ENCODE measurements at regions not wholly inside any gene's neighbourhood (a gene's known extent, or its start where the extent isn't known, plus 50 kb on each side); places are given as distances from the start of the nearest gene placed in this dataset.

DNA sequence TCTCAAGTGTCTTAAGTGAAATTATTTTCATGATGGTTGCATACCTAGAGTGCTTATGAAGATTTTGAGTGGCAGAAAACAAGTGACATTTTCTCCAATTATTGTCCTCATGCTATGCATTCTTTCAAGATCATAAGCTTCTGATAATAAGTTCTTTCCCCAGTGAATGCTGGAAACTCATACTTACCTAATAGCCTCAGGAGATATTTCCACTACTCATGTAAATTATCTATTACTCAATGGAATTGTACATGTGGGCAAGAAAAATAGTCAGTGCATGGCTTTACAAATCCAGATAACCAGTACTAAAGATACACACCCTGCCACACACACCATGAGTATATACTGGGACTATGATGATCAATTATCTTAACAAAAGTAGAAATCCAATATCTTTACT lies 1219.4 kb upstream of the C9orf72 start:
- no peak for DNase-seq
- TF ChIP-seq, protein P1, sequence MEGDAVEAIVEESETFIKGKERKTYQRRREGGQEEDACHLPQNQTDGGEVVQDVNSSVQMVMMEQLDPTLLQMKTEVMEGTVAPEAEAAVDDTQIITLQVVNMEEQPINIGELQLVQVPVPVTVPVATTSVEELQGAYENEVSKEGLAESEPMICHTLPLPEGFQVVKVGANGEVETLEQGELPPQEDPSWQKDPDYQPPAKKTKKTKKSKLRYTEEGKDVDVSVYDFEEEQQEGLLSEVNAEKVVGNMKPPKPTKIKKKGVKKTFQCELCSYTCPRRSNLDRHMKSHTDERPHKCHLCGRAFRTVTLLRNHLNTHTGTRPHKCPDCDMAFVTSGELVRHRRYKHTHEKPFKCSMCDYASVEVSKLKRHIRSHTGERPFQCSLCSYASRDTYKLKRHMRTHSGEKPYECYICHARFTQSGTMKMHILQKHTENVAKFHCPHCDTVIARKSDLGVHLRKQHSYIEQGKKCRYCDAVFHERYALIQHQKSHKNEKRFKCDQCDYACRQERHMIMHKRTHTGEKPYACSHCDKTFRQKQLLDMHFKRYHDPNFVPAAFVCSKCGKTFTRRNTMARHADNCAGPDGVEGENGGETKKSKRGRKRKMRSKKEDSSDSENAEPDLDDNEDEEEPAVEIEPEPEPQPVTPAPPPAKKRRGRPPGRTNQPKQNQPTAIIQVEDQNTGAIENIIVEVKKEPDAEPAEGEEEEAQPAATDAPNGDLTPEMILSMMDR (IDR thresholded peaks at IDR 0.05) = no peak
- TF ChIP-seq POLR2A (IDR thresholded peaks at IDR 0.05) = no peak
- Histone ChIP-seq H3K27ac (no peak overlapping the region), H3K4me1 (no peaks in the 10 kb centered on the region), H3K27me3 (no peaks in the 10 kb centered on the region), H3K4me3 (replicated peaks in 1 of 3) (no peak overlapping the region), H3K9me3 (no peaks in the 10 kb centered on the region), H3K36me3 (no peaks in the 10 kb centered on the region)
- intact Hi-C loops (cut with DNase I) = no loop called here

DNA sequence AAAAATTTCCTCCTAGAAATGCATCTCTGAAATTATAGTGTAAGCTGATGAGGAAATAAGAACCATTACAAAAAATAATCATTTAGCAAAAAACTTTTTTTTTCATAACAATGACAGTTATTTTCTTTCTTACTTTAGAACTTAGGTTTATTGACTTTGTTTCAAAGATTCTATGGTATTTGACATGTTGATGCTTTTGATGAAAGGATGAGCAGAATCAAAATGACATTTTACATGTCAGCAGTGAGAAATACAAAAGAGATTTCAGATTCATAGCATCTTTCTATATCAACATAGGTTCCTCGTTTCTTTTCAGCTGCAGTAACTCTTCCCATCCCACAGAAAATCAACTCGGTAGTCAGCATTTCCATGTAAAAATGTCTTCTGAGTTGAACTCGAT lies 1226.6 kb upstream of the C9orf72 start:
- intact Hi-C loops (cut with DNase I) = no loop called here
- Histone ChIP-seq H3K27ac (no peak overlapping the region), H3K27me3 (no peaks in the 10 kb centered on the region), H3K9me3 (no peaks in the 10 kb centered on the region), H3K4me3 (replicated peaks in 1 of 3) (no peak overlapping the region), H3K4me1 (no peaks in the 10 kb centered on the region), H3K36me3 (no peaks in the 10 kb centered on the region)
- DNase-seq = no peak
- TF ChIP-seq, protein P1 (IDR thresholded peaks at IDR 0.05) = no peak
- WGBS, 2 donors = 73 to 81% methylated on average over 3 of the region's 3 CpGs

DNA sequence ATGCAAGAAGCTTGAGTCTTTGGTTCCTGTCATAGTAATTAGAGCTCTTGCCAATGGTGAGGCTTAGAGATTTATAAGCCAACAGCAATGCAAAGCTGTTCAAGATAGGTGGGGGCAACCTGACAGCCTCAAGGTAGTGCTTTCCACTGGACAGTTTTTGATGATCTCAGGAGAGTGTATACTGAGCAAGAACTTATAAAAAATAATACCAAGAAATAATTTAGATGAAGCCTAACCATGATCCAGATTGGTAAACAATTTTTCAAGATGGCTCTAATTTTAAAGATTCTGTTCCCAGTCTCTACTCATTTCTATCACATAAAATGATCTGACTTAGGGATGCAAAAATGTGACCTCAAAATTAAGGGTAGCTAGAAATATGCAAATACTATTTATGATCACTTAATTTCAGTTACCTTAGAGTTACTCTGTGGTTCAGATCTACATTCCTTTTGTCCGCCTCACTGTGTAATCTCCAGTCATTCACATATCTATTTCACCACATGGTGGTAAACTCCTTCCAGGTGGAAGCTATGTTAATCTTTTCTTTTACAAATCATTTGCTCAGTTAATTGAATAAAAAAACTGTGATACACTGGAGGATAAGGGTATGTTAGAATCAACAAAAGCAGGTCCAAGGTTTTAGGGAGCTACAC lies 1228.0 kb upstream of the C9orf72 start:
- Histone ChIP-seq H3K4me3 (replicated peaks in 1 of 3) (no peak overlapping the region), H3K27ac (no peak overlapping the region), H3K36me3 (no peaks in the 10 kb centered on the region), H3K27me3 (no peaks in the 10 kb centered on the region), H3K9me3 (no peaks in the 10 kb centered on the region), H3K4me1 (no peaks in the 10 kb centered on the region)
- DNase-seq = no peak
- 90 to 99% methylated on average over 1 of the region's 1 CpG for WGBS, 2 donors
- intact Hi-C loops (cut with DNase I) = no loop called here
- TF ChIP-seq, protein P1 (IDR thresholded peaks at IDR 0.05) = no peak
- TF ChIP-seq POLR2A (IDR thresholded peaks at IDR 0.05) = no peak

DNA sequence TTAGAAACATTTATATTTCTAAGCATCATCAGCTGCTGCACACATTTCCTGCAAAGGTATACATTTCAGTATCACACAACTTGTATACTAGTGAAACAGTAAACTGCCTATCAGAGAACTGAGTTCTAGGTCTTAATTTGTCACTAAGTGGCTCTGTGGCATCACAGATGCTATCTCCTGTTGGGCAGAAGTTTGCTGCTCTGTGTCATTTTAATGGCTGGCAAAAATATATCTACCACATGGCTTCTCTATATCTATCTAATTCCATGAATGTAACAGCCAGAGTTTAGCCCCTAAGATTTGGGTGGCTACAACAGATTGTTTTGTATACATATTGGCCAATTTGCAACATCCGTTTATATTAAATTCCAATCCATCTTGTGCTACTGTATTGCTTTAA lies 1231.9 kb upstream of the C9orf72 start:
- H3K27ac ChIP-seq = no peak overlapping the region
- H3K36me3 ChIP-seq = no peaks in the 10 kb centered on the region
- H3K9me3 ChIP-seq = no peaks in the 10 kb centered on the region
- no peaks in the 10 kb centered on the region for H3K27me3 ChIP-seq
- TF ChIP-seq, protein P1 (IDR thresholded peaks at IDR 0.05) = no peak
- TF ChIP-seq POLR2A (IDR thresholded peaks at IDR 0.05) = no peak
- intact Hi-C loops (cut with DNase I) = no loop called here
- no peaks in the 10 kb centered on the region for H3K4me1 ChIP-seq
- 82 to 88% methylated on average over 1 of the region's 1 CpG for whole genome bisulfite sequencing, 2 donors
- no peak for DNase-seq
- no peak overlapping the region for H3K4me3 ChIP-seq (replicated peaks in 1 of 3)

DNA sequence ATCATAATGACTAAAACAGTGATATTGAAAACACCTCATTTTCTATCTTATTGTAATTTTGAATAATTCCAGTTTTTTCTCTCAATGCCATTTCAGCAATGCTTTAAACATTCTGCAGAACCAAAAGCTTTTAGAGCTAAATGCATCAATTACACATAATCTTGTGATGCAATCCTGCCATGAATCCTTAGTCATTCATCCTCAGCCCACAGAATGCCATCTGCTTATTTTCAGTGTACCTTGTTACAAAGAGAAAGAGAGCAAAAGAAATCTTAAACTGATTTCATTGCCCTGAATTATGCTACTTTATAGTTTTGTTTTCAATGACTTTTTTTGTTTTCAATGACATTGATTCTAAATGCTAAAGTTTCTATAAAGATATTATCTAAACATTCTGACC lies 1234.8 kb upstream of the C9orf72 start:
- TF ChIP-seq POLR2A (IDR thresholded peaks at IDR 0.05) = no peak
- Histone ChIP-seq H3K9me3 (no peaks in the 10 kb centered on the region), H3K27me3 (no peaks in the 10 kb centered on the region), H3K4me3 (replicated peaks in 1 of 3) (no peak overlapping the region), H3K27ac (no peak overlapping the region), H3K36me3 (no peaks in the 10 kb centered on the region), H3K4me1 (no peaks in the 10 kb centered on the region)
- DNase-seq = no peak
- intact Hi-C loops (cut with DNase I) = no loop called here

All from thyroid gland (tissue), 4 donors.